NCI-H2107 (cell line): ENCODE measurements at regions not wholly inside any gene's neighbourhood (a gene's known extent, or its start where the extent isn't known, plus 50 kb on each side); places are given as distances from the start of the nearest gene placed in this dataset.
"Not testable (repeated sequence)": the region's sequence is repeated elsewhere in the genome, so short reads cannot be mapped to it uniquely, and the experiment has no call there.

Source experiments
- DNase-seq: peaks from one replicate; lab custom pipeline; 2025; lab: John Stamatoyannopoulos, UW

- no peak for DNase-seq
Measured at GRCh38 chr14:46596236-46596635, 55.3 kb downstream of the RPL10L start.

DNA sequence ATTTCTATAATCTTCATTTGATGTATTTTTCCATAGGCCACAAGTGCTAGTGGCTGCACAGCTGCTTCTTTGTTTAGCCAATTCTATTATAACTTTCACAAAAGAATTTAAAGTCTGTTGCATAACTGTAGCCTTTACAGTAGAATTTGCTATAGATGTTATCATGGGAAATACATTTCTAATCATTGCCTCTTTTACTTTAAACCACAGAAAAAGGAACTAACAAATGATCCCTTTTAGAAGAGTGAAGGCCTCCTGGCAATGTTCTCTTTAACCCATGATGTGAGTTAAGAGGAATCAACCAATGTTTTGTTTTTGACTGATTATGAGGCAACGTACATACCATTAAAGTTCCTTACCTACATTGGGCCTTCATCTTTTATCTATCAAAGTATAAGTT is 68.8 kb downstream of the RPL10L start:
- DNase-seq, result no peak

- peak; percentile 1 for DNase-seq
Measured at GRCh38 chr14:46581036-46581671, 70.4 kb downstream of the RPL10L start.

DNA sequence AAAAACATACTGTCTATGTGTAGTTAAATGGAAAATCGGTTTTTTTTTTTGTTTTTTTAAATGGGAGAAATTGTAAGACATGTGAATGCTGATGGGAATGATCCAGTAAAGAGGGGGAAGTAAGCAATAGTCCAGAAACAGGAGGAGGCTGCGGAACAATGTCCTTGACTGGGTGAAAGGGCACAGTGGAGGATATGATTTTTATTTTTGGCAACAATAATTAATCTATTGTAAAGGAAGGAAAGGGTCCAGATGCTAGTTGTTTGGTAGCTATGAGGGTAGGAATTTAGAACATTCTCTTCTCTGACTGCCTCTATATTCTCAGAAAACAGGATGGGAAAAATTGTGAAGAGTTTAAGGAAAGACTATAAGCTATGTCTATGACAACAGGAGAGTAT is 76.6 kb downstream of the RPL10L start:
- no peak for DNase-seq

GRCh38 chr14:46574221-46574977 is 77.2 kb downstream of the RPL10L start:
- no peak for DNase-seq

GRCh38 chr14:46573498-46573897 is 78.1 kb downstream of the RPL10L start:
- DNase-seq, result no peak

- no peak for DNase-seq
Measured at GRCh38 chr14:46571970-46572369, 79.6 kb downstream of the RPL10L start.

- not testable (repeated sequence) for DNase-seq
Measured at GRCh38 chr14:46568161-46568560, 83.4 kb downstream of the RPL10L start.

- no peak for DNase-seq
Measured at GRCh38 chr14:46550836-46551235, 100.7 kb downstream of the RPL10L start.

DNA sequence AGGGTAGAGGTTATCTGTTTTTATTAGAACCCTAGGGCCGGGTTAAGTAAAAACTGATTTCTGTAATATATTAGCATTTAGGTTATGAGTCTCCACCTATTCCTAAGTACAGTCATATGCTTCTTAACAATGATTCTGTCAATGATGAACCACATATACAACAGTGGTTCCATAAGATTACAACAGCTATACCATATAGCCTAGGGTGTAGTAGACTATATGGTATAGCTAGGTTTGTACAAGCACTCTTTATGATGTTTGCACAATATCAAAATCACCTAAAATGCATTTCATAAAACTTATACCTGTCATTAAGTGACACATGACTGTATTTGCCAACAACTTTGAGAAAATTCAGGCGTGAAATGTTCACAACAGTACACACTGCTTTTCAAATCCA is 110.6 kb downstream of the RPL10L start:
- no peak for DNase-seq

- no peak for DNase-seq
Measured at GRCh38 chr14:46519121-46519520, 132.5 kb downstream of the RPL10L start.

GRCh38 chr14:46508752-46509151 is 142.8 kb downstream of the RPL10L start:
- DNase-seq, result not testable (repeated sequence)

- DNase-seq, result no peak
Measured at GRCh38 chr14:46499521-46499920, 152.1 kb downstream of the RPL10L start.

- DNase-seq, result no peak
Measured at GRCh38 chr14:46496409-46496808, 155.2 kb downstream of the RPL10L start.

- no peak for DNase-seq
Measured at GRCh38 chr14:46490238-46490685, 161.3 kb downstream of the RPL10L start.

- DNase-seq, result no peak
Measured at GRCh38 chr14:46488374-46488773, 163.2 kb downstream of the RPL10L start.

GRCh38 chr14:46487582-46488350 is 163.8 kb downstream of the RPL10L start:
- no peak for DNase-seq

- DNase-seq, result no peak
Measured at GRCh38 chr14:46482200-46482599, 169.4 kb downstream of the RPL10L start.

DNA sequence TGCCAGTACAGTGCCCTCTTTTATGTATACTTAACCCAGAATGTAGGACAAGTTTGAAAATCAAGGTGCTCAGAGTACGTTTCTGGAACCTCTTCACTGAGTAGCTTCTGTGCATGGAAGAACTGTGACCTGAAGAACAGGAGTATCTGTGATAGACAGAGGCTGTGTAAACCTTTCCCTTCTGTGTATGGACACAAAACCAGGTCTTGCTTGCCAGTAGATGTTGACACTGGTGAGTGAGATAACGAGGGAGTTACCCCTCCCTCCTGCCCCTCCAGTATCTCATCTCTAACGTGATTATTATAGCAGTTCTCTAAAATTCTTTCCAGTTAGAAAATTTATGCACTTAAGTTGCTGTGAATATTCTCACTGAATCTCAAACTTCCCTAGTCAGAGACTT is 170.8 kb downstream of the RPL10L start:
- no peak for DNase-seq

DNA sequence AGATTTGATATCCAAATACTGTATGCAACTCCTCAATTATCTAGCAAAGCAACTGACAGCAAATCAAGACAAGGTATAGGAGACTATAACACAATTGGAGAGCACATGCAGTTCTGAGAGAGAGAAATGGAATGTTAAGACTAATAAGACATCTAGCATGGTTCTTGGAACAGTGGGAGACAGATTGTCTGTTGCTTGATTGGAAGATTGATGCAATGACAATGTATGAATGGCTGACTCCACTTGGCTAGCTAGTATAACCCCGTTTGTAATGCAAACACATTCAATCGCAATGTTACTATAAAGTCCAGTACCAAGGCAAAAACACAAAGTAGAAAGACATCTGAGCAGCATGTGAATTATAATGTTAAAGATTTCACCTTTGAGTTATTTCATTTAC is 179.3 kb downstream of the RPL10L start:
- no peak for DNase-seq

DNA sequence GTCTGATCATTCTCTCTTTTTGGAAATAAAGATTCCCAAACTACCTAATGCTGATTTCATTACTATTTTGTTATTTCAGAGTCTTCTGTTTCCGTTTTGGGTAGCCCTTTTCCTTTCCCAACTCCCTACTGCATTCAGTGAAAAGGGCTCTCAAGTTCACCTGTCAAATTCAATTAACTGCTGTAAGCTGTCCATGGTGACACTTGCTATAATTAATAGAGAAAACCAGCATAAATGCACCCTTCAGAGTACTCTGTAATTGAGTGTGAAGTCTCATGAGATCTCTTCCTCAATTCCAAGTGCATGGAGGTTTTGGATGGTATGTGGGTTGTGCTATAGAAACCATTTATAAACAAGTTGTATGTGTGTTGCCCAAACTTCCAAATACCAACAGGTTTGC is 187.2 kb downstream of the RPL10L start:
- DNase-seq, result no peak

GRCh38 chr14:46451800-46452199 is 199.8 kb downstream of the RPL10L start:
- no peak for DNase-seq

GRCh38 chr14:46444666-46445065 is 206.9 kb downstream of the RPL10L start:
- no peak for DNase-seq
